H9 (cell line): ENCODE measurements at regions not wholly inside any gene's neighbourhood (a gene's known extent, or its start where the extent isn't known, plus 50 kb on each side); places are given as distances from the start of the nearest gene placed in this dataset.

Experiments used
- DNase-seq: peaks from one replicate; pipeline ENCODE4 v3.0.0-alpha.2; 2017
- H2AFZ ChIP-seq: one replicate; pipeline ENCODE4 v1.6.1; 2013; ENCODE audit warnings: mild to moderate bottlenecking, low read length, control low read depth, moderate library complexity
- H2AK5ac ChIP-seq: 2 replicates; pipeline ENCODE4 v1.6.1; 2013; ENCODE audit warnings: low read length, control low read depth, mixed read lengths; ENCODE audit not compliant: insufficient read length
- H2BK120ac ChIP-seq: one replicate; pipeline ENCODE4 v1.6.1; 2013; ENCODE audit warnings: low read depth, mild to moderate bottlenecking, low read length, control low read depth, inconsistent platforms; ENCODE audit not compliant: poor library complexity, severe bottlenecking
- H2BK12ac ChIP-seq: 2 replicates; pipeline ENCODE4 v1.6.1; 2013; ENCODE audit warnings: low read length, control low read depth, mixed read lengths, low read depth; ENCODE audit not compliant: insufficient read length
- H2BK15ac ChIP-seq: 2 replicates; pipeline ENCODE4 v1.6.1; 2013; ENCODE audit warnings: low read depth, low read length, control low read depth
- H2BK20ac ChIP-seq: one replicate; pipeline ENCODE4 v1.6.1; 2013; ENCODE audit warnings: low read depth, mild to moderate bottlenecking, low read length, control low read depth, inconsistent platforms; ENCODE audit not compliant: poor library complexity, severe bottlenecking
- H2BK5ac ChIP-seq: 2 replicates; pipeline ENCODE4 v1.6.1; 2013; ENCODE audit warnings: low read length, control low read depth, mixed read lengths; ENCODE audit not compliant: insufficient read length
- H3K14ac ChIP-seq: 2 replicates; pipeline ENCODE4 v1.6.1; 2013; ENCODE audit warnings: low read length, control low read depth; ENCODE audit not compliant: insufficient read depth
- H3K18ac ChIP-seq: 2 replicates; pipeline ENCODE4 v1.6.1; 2013; ENCODE audit warnings: low read depth, mild to moderate bottlenecking, mixed read lengths, low read length, control low read depth; ENCODE audit not compliant: insufficient read length
- H3K23ac ChIP-seq: 2 replicates; pipeline ENCODE4 v1.6.1; 2013; ENCODE audit warnings: low read length, control low read depth, mixed read lengths, low read depth; ENCODE audit not compliant: insufficient read length
- H3K23me2 ChIP-seq: 2 replicates; pipeline ENCODE4 v1.6.1; 2013; ENCODE audit warnings: low read depth, mild to moderate bottlenecking, mixed read lengths, low read length, control low read depth; ENCODE audit not compliant: insufficient read length, poor library complexity, severe bottlenecking
- H3K27ac ChIP-seq: 2 replicates; pipeline ENCODE4 v1.5.1; 2013; ENCODE audit warnings: low read length, control low read depth, mixed read lengths, low read depth; ENCODE audit not compliant: insufficient read length
- H3K27me3 ChIP-seq: 2 replicates; pipeline ENCODE4 v1.6.1; 2013; ENCODE audit warnings: low read length, control low read depth, inconsistent platforms; ENCODE audit not compliant: insufficient read depth
- H3K4ac ChIP-seq: 2 replicates; pipeline ENCODE4 v1.6.1; 2013; ENCODE audit warnings: low read depth, mild to moderate bottlenecking, control low read depth, inconsistent platforms, low read length, moderate library complexity
- H3K4me1 ChIP-seq: 2 replicates; pipeline ENCODE4 v1.6.1; 2013; ENCODE audit warnings: low read length, control low read depth, inconsistent platforms; ENCODE audit not compliant: insufficient read depth
- H3K4me2 ChIP-seq: 2 replicates; pipeline ENCODE4 v1.6.1; 2013; ENCODE audit warnings: low read length, control low read depth, mixed read lengths; ENCODE audit not compliant: insufficient read length, insufficient read depth
- H3K56ac ChIP-seq: 2 replicates; pipeline ENCODE4 v1.6.1; 2013; ENCODE audit warnings: low read depth, mild to moderate bottlenecking, mixed read lengths, low read length, control low read depth; ENCODE audit not compliant: insufficient read length
- H3K79me1 ChIP-seq: 2 replicates; pipeline ENCODE4 v1.6.1; 2013; ENCODE audit warnings: low read depth, mild to moderate bottlenecking, moderate library complexity, low read length, control low read depth, inconsistent platforms; ENCODE audit not compliant: insufficient read depth, poor library complexity, severe bottlenecking
- H3K79me2 ChIP-seq: 2 replicates; pipeline ENCODE4 v1.6.1; 2013; ENCODE audit warnings: low read length, control low read depth, inconsistent platforms; ENCODE audit not compliant: insufficient read depth
- H3K9ac ChIP-seq: 2 replicates; pipeline ENCODE4 v1.6.1; 2013; ENCODE audit warnings: low read length, control low read depth, mixed read lengths; ENCODE audit not compliant: insufficient read length; ENCODE audit errors: extremely low read depth
- H3K9me3 ChIP-seq: one replicate; pipeline ENCODE4 v1.6.1; 2013; ENCODE audit warnings: low read depth, low read length, inconsistent platforms; ENCODE audit not compliant: control insufficient read depth
- H3T11ph ChIP-seq: one replicate; pipeline ENCODE4 v1.6.1; 2013; ENCODE audit warnings: mild to moderate bottlenecking, low read length, control low read depth, inconsistent platforms
- H4K20me1 ChIP-seq: one replicate; pipeline ENCODE4 v1.6.1; 2013; ENCODE audit not compliant: control insufficient read depth, insufficient read length, insufficient read depth
- H4K5ac ChIP-seq: 2 replicates; pipeline ENCODE4 v1.6.1; 2013; ENCODE audit warnings: low read depth, mild to moderate bottlenecking, mixed read lengths, low read length, control low read depth; ENCODE audit not compliant: insufficient read length
- H4K8ac ChIP-seq: replicated peaks from 2 replicates; pipeline ENCODE4 v1.6.1; 2013; ENCODE audit warnings: low read length, control low read depth, mixed read lengths, low read depth; ENCODE audit not compliant: insufficient read length
- H4K91ac ChIP-seq: 2 replicates; pipeline ENCODE4 v1.6.1; 2013; ENCODE audit warnings: low read depth, mild to moderate bottlenecking, moderate library complexity, mixed read lengths, low read length, control low read depth; ENCODE audit not compliant: insufficient read length
- H3K27ac Mint-ChIP-seq, 3 experiments: 2 replicates in 2 of 3; 3 replicates in 1 of 3; pipeline ENCODE4 v1.8.0; 2020 to 2021; ENCODE audit warnings: mixed read lengths in 3 of 3, mild to moderate bottlenecking in 1 of 3, moderate library complexity in 1 of 3
- H3K27me3 Mint-ChIP-seq: 2 replicates; pipeline ENCODE4 v1.8.0; 2021; ENCODE audit warnings: low read depth, mild to moderate bottlenecking, moderate library complexity, mixed read lengths
- H3K36me3 Mint-ChIP-seq, 3 experiments: 2 replicates in 2 of 3; 3 replicates in 1 of 3; pipeline ENCODE4 v1.8.0; 2020 to 2021; ENCODE audit warnings: low read depth in 3 of 3, mixed read lengths in 3 of 3; ENCODE audit not compliant: insufficient read depth in 1 of 3
- H3K4me1 Mint-ChIP-seq, 2 experiments: 2 replicates each; pipeline ENCODE4 v1.8.0; 2020; ENCODE audit warnings: mixed read lengths in 2 of 2
- H3K4me3 Mint-ChIP-seq, 2 experiments: 2 replicates in 1 of 2; 3 replicates in 1 of 2; pipeline ENCODE4 v1.8.0; 2020 to 2021; ENCODE audit warnings: mild to moderate bottlenecking in 2 of 2, mixed read lengths in 2 of 2, moderate library complexity in 1 of 2
- H3K9me3 Mint-ChIP-seq, 2 experiments: 2 replicates in 1 of 2; 3 replicates in 1 of 2; pipeline ENCODE4 v1.8.0; 2020; ENCODE audit warnings: mild to moderate bottlenecking in 2 of 2, mixed read lengths in 2 of 2, moderate library complexity in 1 of 2
- CTCF ChIP-seq: fragments of 200-600 bp; sonication (generic); conservative IDR thresholded peaks from 3 replicates; pipeline ENCODE4 v1.8.0; 2021; ENCODE audit warnings: antibody characterized with exemption, mild to moderate bottlenecking
- WGBS: extraction: QIAGEN DNeasy Blood & Tissue Kit; methylation state at CpG from one replicate; pipeline ENCODE4 v1.1.7; 2013; ENCODE audit warnings: missing lambda C conversion rate, low lambda C conversion rate, mixed read lengths; ENCODE audit not compliant: insufficient read length; ENCODE audit errors: extremely low coverage; 5-methylcytosine and 5-hydroxymethylcytosine counted together

- Histone ChIP-seq H3K4me1 (no peaks in the 10 kb centered on the region), H3K9me3 (no peaks in the 10 kb centered on the region), H4K20me1 (no peaks in the 10 kb centered on the region), H4K91ac (no peak overlapping the region), H2AFZ (no peak overlapping the region), H3K18ac (no peak overlapping the region), H3K4ac (no peak overlapping the region), H4K8ac (no peak overlapping the region), H3T11ph (no peak overlapping the region), H2BK20ac (no peak overlapping the region), H4K5ac (no peak overlapping the region), H3K4me2 (no peak overlapping the region), H3K27me3 (no peaks in the 10 kb centered on the region), H3K23me2 (no peaks in the 10 kb centered on the region), H2AK5ac (no peak overlapping the region), H2BK12ac (no peak overlapping the region), H3K79me2 (no peaks in the 10 kb centered on the region), H2BK15ac (no peak overlapping the region), H3K23ac (no peak overlapping the region), H3K79me1 (no peaks in the 10 kb centered on the region), H3K14ac (no peak overlapping the region), H2BK120ac (no peak overlapping the region), H3K56ac (no peak overlapping the region), H2BK5ac (no peak overlapping the region), H3K9ac (no peak overlapping the region), H3K27ac (no peak overlapping the region)
- Mint-ChIP-seq H3K27ac (no peak overlapping the region), H3K36me3 (no peaks in the 10 kb centered on the region; a peak in 1 of 7 replicates), H3K4me1 (peaks cover 20% of the 10 kb centered on the region in 2 experiments), H3K4me3 (no peak overlapping the region), H3K27me3 (peaks cover 4% of the 10 kb centered on the region), H3K9me3 (no peaks in the 10 kb centered on the region; a peak in 1 of 5 replicates)
- no CpG with 5 or more reads among the region's 2 CpGs for WGBS
- DNase-seq = no peak
- TF ChIP-seq CTCF = no peak
These were observed 115.0 kb downstream of the FZD1 start for GRCh38 chr7:91379236-91379635.
